CD4-positive, CD25-positive, alpha-beta regulatory T cell (primary cell): ENCODE measurements at regions not wholly inside any gene's neighbourhood (a gene's known extent, or its start where the extent isn't known, plus 50 kb on each side); places are given as distances from the start of the nearest gene placed in this dataset.

Experiments used
- ATAC-seq, 2 donors: fragments of 150-1000 bp; cut with Tn5 transposase; one replicate each; pipeline ENCODE4 v1.10.0; 2021; ENCODE audit warnings: low read depth in 2 of 2, moderate number of reproducible peaks in 2 of 2, moderate library complexity in 1 of 2
- DNase-seq, 3 donors: peaks; one replicate each; pipeline versions ENCODE4 v3.0.0 to v3.0.0-alpha.2; 2012 to 2022; ENCODE audit warnings: mixed read lengths in 1 of 3
- H3K27ac ChIP-seq: one replicate; pipeline ENCODE4 v1.7.0; 2013; ENCODE audit warnings: mild to moderate bottlenecking, low read length; ENCODE audit not compliant: insufficient read depth, poor library complexity, severe bottlenecking
- H3K27me3 ChIP-seq: one replicate; pipeline ENCODE4 v1.7.0; 2013; ENCODE audit warnings: low read length; ENCODE audit not compliant: control insufficient read depth, insufficient read depth
- H3K36me3 ChIP-seq: one replicate; pipeline ENCODE4 v1.7.0; 2013; ENCODE audit warnings: mild to moderate bottlenecking, low read length, moderate library complexity; ENCODE audit not compliant: control insufficient read depth, insufficient read depth
- H3K4me1 ChIP-seq: 2 replicates; pipeline ENCODE4 v1.7.0; 2013; ENCODE audit warnings: mild to moderate bottlenecking, low read length; ENCODE audit not compliant: insufficient read depth, control insufficient read depth, poor library complexity, severe bottlenecking
- H3K4me3 ChIP-seq: one replicate; pipeline ENCODE4 v1.7.0; 2013; ENCODE audit warnings: low read depth, mild to moderate bottlenecking, low read length, moderate library complexity
- H3K9me3 ChIP-seq, 2 experiments: 1 replicate in 1 of 2; 2 replicates in 1 of 2; pipeline ENCODE4 v1.7.0; 2013; ENCODE audit warnings: low read length in 2 of 2, mild to moderate bottlenecking in 1 of 2, moderate library complexity in 1 of 2; ENCODE audit not compliant: control insufficient read depth in 2 of 2
- H3K27ac Mint-ChIP-seq, 3 donors: one replicate each; pipeline ENCODE4 v1.8.0; 2020 to 2022; ENCODE audit warnings: mild to moderate bottlenecking in 3 of 3, mixed read lengths in 3 of 3, moderate library complexity in 2 of 3
- H3K27me3 Mint-ChIP-seq: one replicate; pipeline ENCODE4 v1.8.0; 2022; ENCODE audit warnings: mild to moderate bottlenecking, mixed read lengths
- H3K36me3 Mint-ChIP-seq: one replicate; pipeline ENCODE4 v1.8.0; 2020; ENCODE audit warnings: mixed read lengths
- H3K4me1 Mint-ChIP-seq, 4 donors: one replicate each; pipeline ENCODE4 v1.8.0; 2020 to 2022; ENCODE audit warnings: mixed read lengths in 4 of 4, mild to moderate bottlenecking in 1 of 4
- H3K4me3 Mint-ChIP-seq, 4 donors: one replicate each; pipeline ENCODE4 v1.8.0; 2020 to 2022; ENCODE audit warnings: mild to moderate bottlenecking in 4 of 4, mixed read lengths in 4 of 4, moderate library complexity in 3 of 4
- H3K9me3 Mint-ChIP-seq, 7 donors: one replicate each; pipeline ENCODE4 v1.8.0; 2020 to 2022; ENCODE audit warnings: mixed read lengths in 7 of 7, mild to moderate bottlenecking in 3 of 7, moderate library complexity in 2 of 7

- no peaks in the 10 kb centered on the region for H3K4me1 ChIP-seq
- no peak for ATAC-seq
- Mint-ChIP-seq H3K27me3 (no peaks in the 10 kb centered on the region), H3K36me3 (peaks cover 26% of the 10 kb centered on the region), H3K9me3 (no peaks in the 10 kb centered on the region), H3K4me1 (no peaks in the 10 kb centered on the region), H3K27ac (peak overlapping the region in 1 of 3 donors; percentile 26), H3K4me3 (no peak overlapping the region)
- H3K27me3 ChIP-seq, result no peaks in the 10 kb centered on the region
- DNase-seq, result no peak
- H3K4me3 ChIP-seq, result no peak overlapping the region
- H3K36me3 ChIP-seq, result no peaks in the 10 kb centered on the region
- no peaks in the 10 kb centered on the region for H3K9me3 ChIP-seq
- H3K27ac ChIP-seq, result no peak overlapping the region
Observed at GRCh38 chr12:107632246-107632645, 53.4 kb upstream of the PWP1 start.

GRCh38 chr12:107634530-107634929, 51.1 kb upstream of the PWP1 start:
- H3K4me1 ChIP-seq, result no peaks in the 10 kb centered on the region
- no peak overlapping the region for H3K4me3 ChIP-seq
- H3K9me3 ChIP-seq, result no peaks in the 10 kb centered on the region
- no peaks in the 10 kb centered on the region for H3K36me3 ChIP-seq
- ATAC-seq (no peak), DNase-seq (no peak)
- no peak overlapping the region for H3K4me3 Mint-ChIP-seq
- no peaks in the 10 kb centered on the region for H3K27me3 Mint-ChIP-seq
- no peaks in the 10 kb centered on the region for H3K9me3 Mint-ChIP-seq
- no peak overlapping the region for H3K27ac ChIP-seq
- H3K27me3 ChIP-seq, result no peaks in the 10 kb centered on the region
- H3K36me3 Mint-ChIP-seq, result peaks cover 33% of the 10 kb centered on the region
- no peaks in the 10 kb centered on the region for H3K4me1 Mint-ChIP-seq
- H3K27ac Mint-ChIP-seq, result no peak overlapping the region

DNA sequence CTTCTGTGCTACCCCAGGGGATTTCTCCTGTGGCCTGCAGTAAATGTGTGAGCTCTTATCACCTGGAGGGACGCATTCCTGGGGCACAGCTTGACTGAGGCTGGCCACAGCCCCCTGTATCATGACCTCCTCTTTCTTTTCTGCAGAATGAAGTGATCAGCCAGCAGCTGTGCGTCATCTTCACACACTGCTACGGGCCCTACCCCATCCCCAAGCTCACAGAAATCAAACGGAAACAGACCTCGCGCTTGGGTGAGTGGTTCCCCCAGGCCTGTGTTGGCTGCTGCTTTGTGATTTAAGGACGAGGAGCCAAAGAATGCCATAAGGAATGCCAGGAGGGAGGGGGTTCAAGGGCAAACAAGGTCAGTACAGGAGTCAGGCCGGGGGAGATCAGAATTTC, 50.5 kb upstream of the PWP1 start:
- no peak overlapping the region for H3K27ac ChIP-seq
- no peak overlapping the region for H3K4me3 Mint-ChIP-seq
- H3K36me3 ChIP-seq, result no peaks in the 10 kb centered on the region
- no peaks in the 10 kb centered on the region for H3K9me3 ChIP-seq
- DNase-seq (no peak), ATAC-seq (no peak)
- no peaks in the 10 kb centered on the region for H3K4me1 ChIP-seq
- no peaks in the 10 kb centered on the region for H3K27me3 ChIP-seq
- H3K4me1 Mint-ChIP-seq, result no peaks in the 10 kb centered on the region
- no peaks in the 10 kb centered on the region for H3K9me3 Mint-ChIP-seq
- H3K27me3 Mint-ChIP-seq, result no peaks in the 10 kb centered on the region
- H3K4me3 ChIP-seq, result no peak overlapping the region
- H3K27ac Mint-ChIP-seq, result no peak overlapping the region
- H3K36me3 Mint-ChIP-seq, result peaks cover 27% of the 10 kb centered on the region
